AG04450 (cell line): ENCODE measurements at regions not wholly inside any gene's neighbourhood (a gene's known extent, or its start where the extent isn't known, plus 50 kb on each side); places are given as distances from the start of the nearest gene placed in this dataset.

Source experiments
- CTCF ChIA-PET: fragments of 300-600, 350-600 bp; formaldehyde crosslinking; extraction: SDS; loops from one replicate; lab custom pipeline; 2022; ENCODE audit warnings: antibody characterized with exemption, inconsistent platforms; lab: Charles Lee
- POLR2A ChIA-PET: fragments of 350-600 bp; formaldehyde crosslinking; extraction: SDS; loops from one replicate; lab custom pipeline; 2021; ENCODE audit warnings: antibody characterized with exemption, inconsistent platforms; lab: Yijun Ruan, JAX
- DNase-seq: peaks from one replicate; pipeline ENCODE4 v3.0.0-alpha.2; 2011; ENCODE audit warnings: low read depth, low spot score
- H3K27ac ChIP-seq: one replicate; pipeline ENCODE4 v1.5.1; 2012; ENCODE audit warnings: low read depth, low read length, control low read depth
- H3K27me3 ChIP-seq: one replicate; pipeline ENCODE4 v1.6.0; 2012; ENCODE audit warnings: low read length; ENCODE audit not compliant: control insufficient read depth, insufficient read depth
- H3K4me3 ChIP-seq: 2 replicates; pipeline ENCODE4 v1.5.1; 2011; ENCODE audit warnings: mild to moderate bottlenecking, low read depth, low read length, control low read depth
- H3K9me3 ChIP-seq: 2 replicates; pipeline ENCODE4 v1.5.1; 2012; ENCODE audit warnings: low read length; ENCODE audit not compliant: control insufficient read depth, insufficient read depth
- CTCF ChIP-seq: IDR thresholded peaks from 2 replicates; pipeline ENCODE4 v1.5.1; 2011; ENCODE audit warnings: low read depth, low read length, control low read depth, inconsistent platforms

- no peak for TF ChIP-seq CTCF
- ChIA-PET POLR2A (no interaction called here), CTCF (no interaction called here)
- Histone ChIP-seq H3K9me3 (no peaks in the 10 kb centered on the region), H3K4me3 (no peak overlapping the region), H3K27ac (no peak overlapping the region), H3K27me3 (no peaks in the 10 kb centered on the region)
- DNase-seq: no peak
These were observed 481.5 kb downstream of the EBF1 start for GRCh38 chr5:158618256-158618655.

GRCh38 chr5:158616707-158617106 is 483.0 kb downstream of the EBF1 start:
- no peak for TF ChIP-seq CTCF
- ChIA-PET POLR2A (no interaction called here), CTCF (no interaction called here)
- no peaks in the 10 kb centered on the region for H3K27me3 ChIP-seq
- H3K9me3 ChIP-seq: no peaks in the 10 kb centered on the region
- DNase-seq: no peak
- H3K27ac ChIP-seq: no peak overlapping the region
- no peak overlapping the region for H3K4me3 ChIP-seq

GRCh38 chr5:158614951-158615350 is 484.8 kb downstream of the EBF1 start:
- CTCF ChIA-PET: no interaction called here
- no peak for TF ChIP-seq CTCF
- no peaks in the 10 kb centered on the region for H3K27me3 ChIP-seq
- no peaks in the 10 kb centered on the region for H3K9me3 ChIP-seq
- no peak for DNase-seq
- no peak overlapping the region for H3K4me3 ChIP-seq
- no peak overlapping the region for H3K27ac ChIP-seq
- POLR2A ChIA-PET: no interaction called here

GRCh38 chr5:158611581-158611980 is 488.1 kb downstream of the EBF1 start:
- no peak for TF ChIP-seq CTCF
- H3K27me3 ChIP-seq: no peaks in the 10 kb centered on the region
- ChIA-PET POLR2A (no interaction called here), CTCF (no interaction called here)
- DNase-seq: no peak
- H3K9me3 ChIP-seq: no peaks in the 10 kb centered on the region
- H3K27ac ChIP-seq: no peak overlapping the region
- H3K4me3 ChIP-seq: no peak overlapping the region

- no peak overlapping the region for H3K4me3 ChIP-seq
- no peaks in the 10 kb centered on the region for H3K9me3 ChIP-seq
- POLR2A ChIA-PET: no interaction called here
- no peak for DNase-seq
- TF ChIP-seq CTCF: no peak
- CTCF ChIA-PET: no interaction called here
- no peak overlapping the region for H3K27ac ChIP-seq
- no peaks in the 10 kb centered on the region for H3K27me3 ChIP-seq
These were observed 489.7 kb downstream of the EBF1 start for GRCh38 chr5:158610051-158610415.
